T-helper 22 cell (primary cell): ENCODE measurements at regions not wholly inside any gene's neighbourhood (a gene's known extent, or its start where the extent isn't known, plus 50 kb on each side); places are given as distances from the start of the nearest gene placed in this dataset.
"Not testable (repeated sequence)": the region's sequence is repeated elsewhere in the genome, so short reads cannot be mapped to it uniquely, and the experiment has no call there.

Experiments used
- DNase-seq: peaks from one replicate; pipeline ENCODE4 v3.0.0-alpha.2; 2020; ENCODE audit warnings: low read depth

DNA sequence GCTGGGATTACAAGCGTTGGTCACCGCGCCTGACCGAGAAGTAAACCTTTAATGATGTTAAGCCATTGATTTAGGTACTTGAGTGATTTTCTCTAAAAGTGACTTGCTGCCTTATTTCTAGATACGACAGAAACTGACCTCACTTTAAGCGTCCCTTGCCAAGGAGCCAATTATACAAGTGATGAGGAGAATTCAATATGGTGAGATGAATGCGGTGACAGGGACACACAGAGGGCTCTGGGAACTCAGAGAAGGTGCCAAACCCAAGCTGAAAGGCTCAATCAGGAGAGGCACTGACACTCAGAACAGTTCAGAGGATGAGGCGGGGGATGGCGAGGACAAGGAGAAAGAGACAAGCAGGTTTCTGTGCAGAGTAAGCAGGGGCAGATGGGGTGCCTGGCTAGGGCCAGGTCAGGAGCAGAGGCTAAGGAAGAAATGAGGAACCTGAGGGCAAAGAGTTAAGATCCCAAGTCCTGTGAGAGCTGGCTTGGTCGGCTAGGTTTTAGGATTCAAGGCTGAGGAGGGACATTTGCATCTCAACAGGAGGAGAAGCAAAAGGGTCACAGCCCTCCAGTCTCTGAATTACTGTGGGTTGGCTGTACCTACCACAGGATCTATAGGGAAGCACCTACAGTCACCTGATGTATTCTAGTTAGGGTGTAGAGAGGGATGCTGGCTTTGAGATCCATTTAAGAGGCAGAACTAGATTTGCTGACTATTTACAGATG is 83.2 kb upstream of the USP24 start:
- no peak for DNase-seq

GRCh38 chr1:55296247-55296646 is 81.1 kb upstream of the USP24 start:
- not testable (repeated sequence) for DNase-seq

- DNase-seq: no peak
Observed at GRCh38 chr1:55289614-55290013, 74.5 kb upstream of the USP24 start.

- no peak for DNase-seq
Observed at GRCh38 chr1:55289042-55289441, 73.9 kb upstream of the USP24 start.

DNA sequence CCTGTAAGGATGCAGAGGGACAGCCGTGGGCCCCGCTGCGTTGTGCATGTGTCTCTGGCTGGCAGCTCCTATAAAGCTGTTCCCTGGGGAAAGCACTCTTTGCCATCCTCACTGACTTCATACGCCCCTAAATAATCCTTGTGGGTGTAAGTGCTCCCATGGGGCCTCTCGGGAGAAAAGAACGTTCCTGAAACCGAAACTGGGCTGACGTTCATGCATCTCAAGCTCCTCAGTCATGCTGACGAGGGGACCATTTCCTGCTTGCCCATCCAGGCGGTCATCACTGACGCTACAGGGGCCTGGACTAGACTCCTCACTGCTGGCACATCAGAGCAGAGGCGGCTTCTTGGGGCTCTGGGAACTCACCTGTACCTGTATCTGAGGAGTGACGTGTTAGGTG is 73.1 kb upstream of the USP24 start:
- DNase-seq: no peak

- no peak for DNase-seq
Observed at GRCh38 chr1:55287723-55288122, 72.6 kb upstream of the USP24 start.

- no peak for DNase-seq
Observed at GRCh38 chr1:55286856-55287602, 71.9 kb upstream of the USP24 start.

DNA sequence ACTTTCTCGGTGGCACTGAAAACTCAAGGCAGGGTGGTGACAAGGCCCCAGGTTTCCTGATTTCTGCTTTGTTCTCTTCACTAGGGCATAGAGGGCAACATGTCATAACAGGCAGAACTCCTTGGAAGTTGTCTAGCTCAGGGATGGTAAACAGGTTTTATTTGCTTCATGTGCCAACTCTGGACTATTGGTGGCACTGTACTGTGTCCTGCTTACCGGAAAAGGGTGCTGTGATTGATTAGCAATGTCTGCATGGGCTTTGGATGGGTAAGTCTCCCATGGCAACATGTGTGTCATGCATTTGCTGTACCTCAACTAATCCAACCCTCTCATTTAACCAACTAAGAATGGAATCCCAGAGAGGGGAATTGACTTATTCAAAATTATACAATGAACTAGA is 70.7 kb upstream of the USP24 start:
- DNase-seq: no peak

DNA sequence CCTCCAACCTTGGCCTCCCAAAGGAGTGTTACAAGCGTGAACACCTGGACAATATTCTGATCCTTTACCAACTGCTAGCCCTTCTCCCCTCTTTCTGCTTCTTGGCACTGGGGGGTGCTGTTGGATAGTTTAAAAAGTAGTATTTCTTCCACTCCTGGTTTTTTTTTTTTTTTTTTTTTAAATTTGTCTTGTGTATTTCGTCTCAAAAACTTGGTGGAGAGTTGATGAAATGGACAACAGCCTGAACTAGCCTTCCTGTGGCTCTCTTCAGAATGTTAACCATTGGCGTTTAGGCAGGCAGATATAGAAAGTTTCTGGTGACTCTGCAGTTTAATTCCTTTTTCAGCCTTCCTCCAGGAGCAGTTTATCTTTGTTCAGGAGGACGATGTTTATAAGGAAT is 69.7 kb upstream of the USP24 start:
- no peak for DNase-seq

DNA sequence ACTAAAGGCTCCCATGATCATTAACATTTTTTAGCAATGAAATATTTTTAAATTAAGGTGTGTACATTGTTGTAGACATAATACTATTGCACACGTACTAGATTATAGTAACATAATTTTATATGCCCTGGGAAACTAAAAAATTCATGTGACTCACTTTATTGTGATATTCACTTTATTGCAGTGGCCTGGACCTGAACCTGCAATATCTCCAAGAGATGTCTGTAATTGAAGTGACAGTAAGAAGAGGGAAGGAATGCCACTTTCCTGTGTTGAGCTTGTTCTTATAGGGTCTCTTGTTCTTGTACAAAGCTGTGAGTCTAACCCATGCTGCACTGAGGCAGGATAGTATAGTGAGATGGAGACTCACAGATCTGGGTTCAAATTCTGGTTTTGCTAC is 66.9 kb upstream of the USP24 start:
- no peak for DNase-seq

DNA sequence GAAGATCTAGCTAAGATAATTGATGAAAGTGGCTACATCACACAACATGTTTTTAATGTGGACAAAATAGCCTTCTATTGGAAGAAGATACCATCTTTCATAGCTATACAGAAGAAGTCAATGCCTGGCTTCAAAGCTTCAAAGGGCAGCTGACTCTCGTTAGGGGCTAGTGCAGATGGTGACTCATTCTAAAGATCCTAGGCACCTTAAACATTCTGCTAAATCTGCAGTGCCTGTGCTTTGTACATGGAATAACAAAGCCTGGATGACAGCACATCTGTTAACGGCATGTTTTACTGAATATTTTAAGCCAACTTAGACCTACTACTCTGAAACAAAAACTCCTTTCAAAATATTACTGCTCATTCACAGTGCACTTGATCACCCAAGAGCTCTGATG is 65.6 kb upstream of the USP24 start:
- no peak for DNase-seq

DNA sequence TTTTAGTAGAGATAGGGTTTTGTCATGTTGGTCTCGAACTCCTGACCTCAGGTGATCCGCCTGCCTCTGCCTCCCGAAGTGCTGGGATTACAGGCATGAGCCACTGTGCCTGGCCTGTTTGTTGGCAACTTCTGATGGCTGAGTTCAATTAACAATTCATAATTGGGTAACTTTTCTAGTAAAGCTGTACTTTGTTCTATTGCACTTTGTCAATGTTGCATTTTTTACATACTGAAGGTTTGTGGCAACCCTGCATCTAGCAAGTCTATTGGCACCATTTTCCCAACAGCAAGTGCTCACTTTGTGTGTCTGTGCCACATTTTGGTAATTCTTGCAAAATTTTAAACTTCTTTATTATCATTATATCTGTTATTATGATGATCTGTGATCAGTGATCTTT is 64.5 kb upstream of the USP24 start:
- no peak for DNase-seq

GRCh38 chr1:55278378-55278777 is 63.2 kb upstream of the USP24 start:
- no peak for DNase-seq

GRCh38 chr1:55277377-55278130 is 62.4 kb upstream of the USP24 start:
- peak; percentile 36 for DNase-seq

DNA sequence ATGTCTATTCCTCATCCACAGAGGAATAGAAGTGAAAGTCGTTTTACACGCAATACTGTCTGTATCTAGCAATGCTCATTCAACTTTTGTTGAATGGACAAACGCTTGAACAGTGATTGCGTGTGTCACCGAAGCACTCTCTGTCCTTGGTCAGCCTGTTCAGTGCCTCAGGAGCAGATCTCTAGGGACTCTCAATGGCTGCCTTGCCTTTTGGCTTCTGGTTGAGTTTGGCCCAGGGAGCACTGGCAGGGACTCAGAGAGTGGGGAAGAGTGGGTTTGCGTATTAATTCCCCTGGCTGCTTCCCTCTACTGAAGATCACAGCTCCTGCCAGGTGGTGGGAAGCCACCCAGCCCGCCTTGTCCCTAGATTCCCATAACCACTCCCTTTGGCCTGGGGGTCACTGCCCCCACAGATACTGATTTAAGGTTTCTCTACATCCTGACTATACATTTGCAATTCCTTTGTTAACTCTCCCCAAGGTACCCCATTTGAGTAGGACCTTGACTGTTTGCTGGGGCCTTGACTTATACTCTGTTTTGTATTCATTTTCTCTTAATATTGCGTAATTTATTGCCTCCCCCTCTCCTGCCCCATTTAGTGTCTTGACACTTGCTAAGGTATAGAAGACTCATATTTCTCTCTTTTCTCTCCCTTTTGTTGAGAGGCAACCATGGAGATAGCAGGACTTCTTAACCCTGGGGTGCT is 61.7 kb upstream of the USP24 start:
- no peak for DNase-seq

GRCh38 chr1:55275941-55276341 is 60.8 kb upstream of the USP24 start:
- no peak for DNase-seq

GRCh38 chr1:55275151-55275748 is 60.1 kb upstream of the USP24 start:
- DNase-seq: no peak

GRCh38 chr1:55272994-55273393 is 57.8 kb upstream of the USP24 start:
- DNase-seq: no peak
